ENCODE measurements at regions not wholly inside any gene's neighbourhood (a gene's known extent, or its start where the extent isn't known, plus 50 kb on each side); places are given as distances from the start of the nearest gene placed in this dataset.

GRCh38 chr1:91152331-91152730, 130.5 kb upstream of the ZNF644 start:
- DNase-seq (ENCODE audit: low spot score in 2 of 2) = no peak
- no peaks in the 10 kb centered on the region for H3K27me3 ChIP-seq
- no peaks in the 10 kb centered on the region for H3K4me1 ChIP-seq
- TF ChIP-seq EP300 (IDR thresholded peaks at IDR 0.05) (no peak), CTCF (IDR thresholded peaks at IDR 0.05) (no peak), POLR2A (IDR thresholded peaks at IDR 0.05) (no peak)
- H3K27ac ChIP-seq = no peak overlapping the region
- H3K36me3 ChIP-seq = no peaks in the 10 kb centered on the region
- no peak overlapping the region for H3K4me3 ChIP-seq
- 86 to 88% methylated on average over 5 of the region's 5 CpGs for WGBS, 2 donors
- H3K9me3 ChIP-seq = peaks cover 0 to 7% (median 0%) of the 10 kb centered on the region in 4 donors

- H3K36me3 ChIP-seq = no peaks in the 10 kb centered on the region
- TF ChIP-seq POLR2A (IDR thresholded peaks at IDR 0.05) (no peak), CTCF (IDR thresholded peaks at IDR 0.05) (no peak), EP300 (IDR thresholded peaks at IDR 0.05) (no peak)
- no peaks in the 10 kb centered on the region for H3K27me3 ChIP-seq
- H3K9me3 ChIP-seq = peaks cover 0 to 7% (median 0%) of the 10 kb centered on the region in 4 donors
- no peaks in the 10 kb centered on the region for H3K4me1 ChIP-seq
- WGBS, 2 donors = 92 to 93% methylated on average over 1 of the region's 1 CpG
- no peak for DNase-seq (ENCODE audit: low spot score in 2 of 2)
- H3K4me3 ChIP-seq = no peak overlapping the region
- H3K27ac ChIP-seq = no peak overlapping the region
Measured at GRCh38 chr1:91151702-91152101, 129.9 kb upstream of the ZNF644 start.

GRCh38 chr1:91148641-91149069, 126.8 kb upstream of the ZNF644 start:
- H3K4me3 ChIP-seq = no peak overlapping the region
- no peaks in the 10 kb centered on the region for H3K27me3 ChIP-seq
- H3K9me3 ChIP-seq = peaks cover 0 to 7% (median 0%) of the 10 kb centered on the region in 4 donors
- no peaks in the 10 kb centered on the region for H3K36me3 ChIP-seq
- H3K27ac ChIP-seq = no peak overlapping the region
- no peak for DNase-seq (ENCODE audit: low spot score in 2 of 2)
- no peaks in the 10 kb centered on the region for H3K4me1 ChIP-seq
- TF ChIP-seq EP300 (IDR thresholded peaks at IDR 0.05) (peak in 1 of 2 donors; percentile 50), POLR2A (IDR thresholded peaks at IDR 0.05) (no peak)
- WGBS, 2 donors = 49 to 55% methylated on average over 3 of the region's 3 CpGs

GRCh38 chr1:91141858-91142257, 120.0 kb upstream of the ZNF644 start:
- TF ChIP-seq CTCF (IDR thresholded peaks at IDR 0.05) = no peak
- no peak for TF ChIP-seq POLR2A (IDR thresholded peaks at IDR 0.05)
- no peak for TF ChIP-seq EP300 (IDR thresholded peaks at IDR 0.05)
- Histone ChIP-seq H3K27ac (no peak overlapping the region), H3K4me1 (no peaks in the 10 kb centered on the region), H3K9me3 (no peaks in the 10 kb centered on the region), H3K36me3 (no peaks in the 10 kb centered on the region), H3K27me3 (no peaks in the 10 kb centered on the region), H3K4me3 (no peak overlapping the region)
- DNase-seq (ENCODE audit: low spot score in 2 of 2) = no peak
- 53 to 59% methylated on average over 3 of the region's 3 CpGs for WGBS, 2 donors

GRCh38 chr1:91138959-91139358, 117.1 kb upstream of the ZNF644 start:
- H3K27me3 ChIP-seq = no peaks in the 10 kb centered on the region
- no peak overlapping the region for H3K4me3 ChIP-seq
- no peak overlapping the region for H3K27ac ChIP-seq
- H3K36me3 ChIP-seq = no peaks in the 10 kb centered on the region
- H3K9me3 ChIP-seq = no peaks in the 10 kb centered on the region
- no peak for DNase-seq (ENCODE audit: low spot score in 2 of 2)
- no peak for TF ChIP-seq POLR2A (IDR thresholded peaks at IDR 0.05)
- TF ChIP-seq EP300 (IDR thresholded peaks at IDR 0.05) = no peak
- no peak for TF ChIP-seq CTCF (IDR thresholded peaks at IDR 0.05)
- no peaks in the 10 kb centered on the region for H3K4me1 ChIP-seq
- 48 to 63% methylated on average over 3 of the region's 3 CpGs for WGBS, 2 donors
